GM12878 (cell line): ENCODE measurements at regions not wholly inside any gene's neighbourhood (a gene's known extent, or its start where the extent isn't known, plus 50 kb on each side); places are given as distances from the start of the nearest gene placed in this dataset.

Experiments
- ATAC-seq: fragments of 200-7000 bp; cut with Tn5 transposase; 3 replicates; pipeline ENCODE4 v1.9.1; 2020; ENCODE audit warnings: mild to moderate bottlenecking, moderate library complexity
- BruUV-seq: library from RNA; stranded (reverse); fragments of 400-500 nt; replicated peaks from 2 replicates; lab custom pipeline; 2021; lab: Mats Ljungman, UMichigan
- CTCF ChIA-PET: fragments of 300-600 bp; sonication (Branson Sonifier 250); formaldehyde crosslinking; extraction: SDS; loops from one replicate; lab custom pipeline; 2021; ENCODE audit warnings: inconsistent platforms; lab: Yijun Ruan, JAX
- POLR2A ChIA-PET: fragments of 350-600 bp; formaldehyde crosslinking; extraction: SDS; loops from one replicate; lab custom pipeline; 2021; ENCODE audit warnings: inconsistent platforms; lab: Charles Lee
- RAD21 ChIA-PET: fragments of 300-600 bp; sonication (Branson Sonifier 250); formaldehyde crosslinking; loops from one replicate; lab custom pipeline; 2023; ENCODE audit warnings: antibody characterized with exemption; ENCODE audit not compliant: unreplicated experiment; lab: Charles Lee
- SMC1A ChIA-PET: fragments of 300-600 bp; sonication (Branson Sonifier 250); formaldehyde crosslinking; loops from one replicate; lab custom pipeline; 2023; ENCODE audit not compliant: unreplicated experiment, uncharacterized antibody; lab: Charles Lee
- DNase-seq: peaks from one replicate; pipeline ENCODE4 v3.0.0-alpha.2; 2011; ENCODE audit warnings: low read depth, low spot score
- FAIRE-seq: peaks from 3 replicates; lab custom pipeline; 2011; peaks lifted over from hg19 to GRCh38; lab: Jason Lieb, UNC
- H2AFZ ChIP-seq: 2 replicates; pipeline ENCODE4 v1.6.0; 2011; ENCODE audit warnings: low read depth, low read length, control low read depth; ENCODE audit not compliant: control insufficient read depth
- H3K27ac ChIP-seq: 2 replicates; pipeline ENCODE4 v1.5.1; 2011; ENCODE audit warnings: control low read depth; ENCODE audit not compliant: control insufficient read depth, insufficient read depth
- H3K27me3 ChIP-seq, 2 experiments: replicated peaks in 1 of 2; 2 replicates each; pipeline versions ENCODE4 v1.6.0 to v1.6.1; 2011; ENCODE audit warnings: low read length in 1 of 2; ENCODE audit not compliant: control insufficient read depth in 2 of 2, insufficient read depth in 2 of 2
- H3K36me3 ChIP-seq, 2 experiments: 2 replicates each; pipeline ENCODE4 v1.5.1; 2011; ENCODE audit warnings: low read length in 1 of 2; ENCODE audit not compliant: control insufficient read depth in 2 of 2, insufficient read depth in 2 of 2
- H3K4me1 ChIP-seq: 2 replicates; pipeline ENCODE4 v1.6.1; 2011; ENCODE audit warnings: mild to moderate bottlenecking, low read length, moderate library complexity, mixed read lengths; ENCODE audit not compliant: control insufficient read depth, insufficient read depth
- H3K4me2 ChIP-seq: 2 replicates; pipeline ENCODE4 v1.6.0; 2011; ENCODE audit warnings: control low read depth; ENCODE audit not compliant: control insufficient read depth, insufficient read depth
- H3K4me3 ChIP-seq: fragments of 200-600 bp; sonication (generic); 2 replicates; pipeline ENCODE4 v1.5.1; 2016
- H3K79me2 ChIP-seq: 2 replicates; pipeline ENCODE4 v1.6.0; 2011; ENCODE audit warnings: low read length; ENCODE audit not compliant: control insufficient read depth, insufficient read depth
- H3K9ac ChIP-seq: 2 replicates; pipeline ENCODE4 v1.8.0; 2011; ENCODE audit warnings: low read length, control low read depth, mixed read lengths; ENCODE audit not compliant: control insufficient read depth, insufficient read depth
- H3K9me3 ChIP-seq: replicated peaks from 3 replicates; pipeline ENCODE4 v1.5.1; 2011; ENCODE audit warnings: mild to moderate bottlenecking, low read length; ENCODE audit not compliant: control insufficient read depth, insufficient read depth
- H4K20me1 ChIP-seq: 2 replicates; pipeline ENCODE4 v1.6.0; 2011; ENCODE audit not compliant: control insufficient read depth, insufficient read depth
- GABPA ChIP-seq: IDR thresholded peaks from 2 replicates; pipeline ENCODE4 v1.6.1; 2014; ENCODE audit warnings: antibody characterized with exemption, low read depth, mild to moderate bottlenecking, inconsistent platforms
- IRF4 ChIP-seq: IDR thresholded peaks from 2 replicates; pipeline ENCODE4 v1.6.1; 2011; ENCODE audit warnings: low read depth, low read length
- KAT2A ChIP-seq: conservative IDR thresholded peaks from 2 replicates; pipeline ENCODE4 v1.6.1; 2011; ENCODE audit warnings: low read depth, low read length; ENCODE audit not compliant: control insufficient read depth
- MYB ChIP-seq: fragments of 150-350 bp; IDR thresholded peaks from 2 replicates; pipeline ENCODE4 v1.6.1; 2014; ENCODE audit warnings: mild to moderate bottlenecking, low read depth, low read length, borderline replicate concordance
- NFIC ChIP-seq: IDR thresholded peaks from 2 replicates; pipeline ENCODE4 v1.6.1; 2012; ENCODE audit warnings: low read depth, mild to moderate bottlenecking, inconsistent platforms, low read length, moderate library complexity
- NFYB ChIP-seq: IDR thresholded peaks from 2 replicates; pipeline ENCODE4 v1.6.1; 2011; ENCODE audit warnings: low read depth, mild to moderate bottlenecking, low read length, improper control_type of control experiment, moderate library complexity; ENCODE audit not compliant: insufficient read depth
- NR2C1 ChIP-seq: fragments of 450-650 bp; IDR thresholded peaks from 2 replicates; pipeline ENCODE4 v1.6.1; 2017; ENCODE audit warnings: antibody characterized with exemption, mild to moderate bottlenecking, moderate library complexity
- NR2C2 ChIP-seq: IDR thresholded peaks from 2 replicates; pipeline ENCODE4 v1.6.1; 2011; ENCODE audit warnings: borderline replicate concordance, low read depth; ENCODE audit not compliant: control insufficient read depth, insufficient read length
- SPI1 ChIP-seq: IDR thresholded peaks from 2 replicates; pipeline ENCODE4 v1.6.1; 2011; ENCODE audit warnings: low read depth, mild to moderate bottlenecking, low read length, moderate library complexity, borderline replicate concordance; ENCODE audit not compliant: insufficient read depth
- SREBF1 ChIP-seq: IDR thresholded peaks from 2 replicates; pipeline ENCODE4 v1.6.1; 2012; ENCODE audit warnings: mild to moderate bottlenecking, low read length
- SREBF2 ChIP-seq: IDR thresholded peaks from 2 replicates; pipeline ENCODE4 v1.6.1; 2012; ENCODE audit warnings: mild to moderate bottlenecking, low read length
- SUPT20H ChIP-seq: IDR thresholded peaks from 2 replicates; pipeline ENCODE4 v1.6.1; 2011; ENCODE audit warnings: low read depth, mild to moderate bottlenecking, low read length, moderate library complexity, borderline replicate concordance; ENCODE audit not compliant: control insufficient read depth
- WRNIP1 ChIP-seq: IDR thresholded peaks from 2 replicates; pipeline ENCODE4 v1.6.1; 2011; ENCODE audit warnings: low read depth, low read length, improper control_type of control experiment, borderline replicate concordance
- WGBS: methylation state at CpG from one replicate; pipeline ENCODE4 v1.1.6; 2016; ENCODE audit warnings: low lambda C conversion rate; ENCODE audit not compliant: insufficient replicate concordance, insufficient coverage; ENCODE audit errors: missing lambda C conversion rate; 5-methylcytosine and 5-hydroxymethylcytosine counted together
- in situ Hi-C: fragments of 300-500 bp; cut with MboI; formaldehyde crosslinking; loops from 9 replicates; pipeline ENCODE4 v1.14.3; 2018; ENCODE audit warnings: mixed read lengths
- intact Hi-C: fragments of 100-400 bp; cut with micrococcal nuclease; formaldehyde crosslinking; loops from one replicate; pipeline ENCODE4 v1.14.2; 2022; ENCODE audit not compliant: unreplicated experiment
- TF ChIP-seq, protein P1 (sequence below): IDR thresholded peaks from 2 replicates; pipeline ENCODE4 v1.6.1; 2011; ENCODE audit warnings: mild to moderate bottlenecking, low read depth, low read length, moderate library complexity; ENCODE audit not compliant: insufficient replicate concordance
- TF ChIP-seq, protein P2 (sequence below): IDR thresholded peaks from 2 replicates; pipeline ENCODE4 v1.6.1; 2012; ENCODE audit warnings: improper control_type of control experiment, low read depth, low read length; ENCODE audit not compliant: insufficient replicate concordance

DNA sequence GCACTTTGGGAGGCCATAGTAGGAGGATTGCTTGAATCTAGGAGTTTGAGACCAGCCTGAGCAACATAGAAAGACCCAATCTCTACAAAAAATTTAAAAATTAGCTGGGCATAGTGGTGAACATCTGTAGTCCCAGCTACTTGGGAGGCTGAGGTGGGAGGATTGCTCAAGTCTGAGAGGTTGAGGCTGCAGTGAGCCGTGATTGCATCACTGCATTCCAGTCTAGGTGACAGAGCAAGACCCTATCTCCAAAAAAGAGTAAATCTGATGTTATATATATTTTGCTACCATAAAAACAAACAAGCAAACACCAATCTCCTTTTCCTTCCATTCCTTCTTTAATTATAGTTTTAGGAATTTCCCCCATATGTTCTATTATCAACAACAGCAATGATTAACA, 74.2 kb upstream of the RNU6-1 start (continued):
- TF ChIP-seq MYB (no peak), SREBF2 (no peak), NR2C2 (no peak), NFIC (no peak), WRNIP1 (no peak), IRF4 (no peak), SPI1 (no peak)
- TF ChIP-seq, protein P1, sequence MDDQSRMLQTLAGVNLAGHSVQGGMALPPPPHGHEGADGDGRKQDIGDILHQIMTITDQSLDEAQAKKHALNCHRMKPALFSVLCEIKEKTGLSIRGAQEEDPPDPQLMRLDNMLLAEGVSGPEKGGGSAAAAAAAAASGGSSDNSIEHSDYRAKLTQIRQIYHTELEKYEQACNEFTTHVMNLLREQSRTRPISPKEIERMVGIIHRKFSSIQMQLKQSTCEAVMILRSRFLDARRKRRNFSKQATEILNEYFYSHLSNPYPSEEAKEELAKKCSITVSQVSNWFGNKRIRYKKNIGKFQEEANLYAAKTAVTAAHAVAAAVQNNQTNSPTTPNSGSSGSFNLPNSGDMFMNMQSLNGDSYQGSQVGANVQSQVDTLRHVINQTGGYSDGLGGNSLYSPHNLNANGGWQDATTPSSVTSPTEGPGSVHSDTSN, result no peak

DNA sequence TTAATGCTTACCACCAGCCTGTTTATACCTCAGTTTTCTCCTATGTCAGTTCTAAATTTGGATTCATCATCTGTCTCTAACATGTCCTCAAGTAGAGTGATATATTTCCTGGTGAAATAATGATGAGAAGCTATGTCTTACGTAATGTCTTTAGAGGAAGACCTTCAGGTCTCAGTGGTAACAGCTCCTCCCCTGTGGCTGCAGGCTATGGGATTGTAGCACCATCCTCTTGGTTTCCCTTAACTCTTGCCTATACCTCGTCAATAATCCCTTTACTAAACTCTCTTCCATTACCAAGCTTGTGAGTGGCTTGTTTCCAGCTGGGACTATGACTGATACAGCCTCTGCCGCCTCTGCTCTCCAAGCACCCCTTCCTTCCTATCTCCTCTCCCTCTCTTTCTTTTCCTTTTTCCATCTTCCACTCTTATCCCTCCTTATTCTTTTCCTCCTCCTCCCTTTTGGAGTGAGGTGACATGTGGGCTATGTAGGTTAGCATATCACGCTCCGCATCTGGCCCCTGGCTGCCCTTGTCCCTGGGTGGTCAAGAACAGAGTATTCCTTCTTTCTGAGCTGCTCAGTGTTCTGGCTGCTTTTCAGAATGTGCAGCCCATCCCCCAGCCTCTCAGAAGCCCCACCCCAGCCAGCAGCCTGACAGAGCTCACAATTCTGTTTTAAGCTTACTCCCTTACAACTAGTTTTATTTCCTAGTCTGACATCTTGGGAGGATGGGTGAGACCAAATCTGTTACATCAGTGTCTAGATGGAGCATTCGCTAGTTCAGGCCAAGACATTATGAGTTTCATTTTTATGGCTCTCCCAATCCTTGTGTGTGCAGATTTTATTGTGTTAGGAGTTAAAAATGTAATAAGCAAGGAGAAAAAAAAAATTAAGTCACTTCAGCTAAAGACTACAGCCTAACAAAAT, 75.0 kb upstream of the RNU6-1 start:
- Histone ChIP-seq H3K79me2 (no peaks in the 10 kb centered on the region), H3K36me3 (no peaks in the 10 kb centered on the region; a peak in 1 of 4 replicates), H3K4me1 (peaks cover 6% of the 10 kb centered on the region), H3K27ac (no peak overlapping the region), H3K9me3 (peaks cover 22% of the 10 kb centered on the region), H3K4me3 (no peak overlapping the region), H2AFZ (no peak overlapping the region), H4K20me1 (no peaks in the 10 kb centered on the region), H3K4me2 (no peak overlapping the region), H3K27me3 (no peaks in the 10 kb centered on the region), H3K9ac (no peak overlapping the region)
- FAIRE-seq (no peak), ATAC-seq (no peak), DNase-seq (no peak)
- ChIA-PET SMC1A (interaction anchor here (0.7 to 1.2 kb wide), 3 partner anchors 10 to 58 kb away, joined by 3 to 4 read pairs (median 3); no protein-coding TSS in a partner anchor), CTCF (interaction anchor here (0.8 to 1.5 kb wide), 3 partner anchors 9 to 52 kb away, joined by 3 to 4 read pairs (median 3); no protein-coding TSS in a partner anchor), RAD21 (interaction anchor here (0.9 to 1.2 kb wide), 2 partner anchors 13 to 23 kb away, joined by 3 to 4 read pairs; no protein-coding TSS in a partner anchor), POLR2A (no interaction called here)
- intact Hi-C loops, result no loop called here
- TF ChIP-seq NFYB, result no peak
- TF ChIP-seq SUPT20H, result no peak
- TF ChIP-seq GABPA, result no peak
- TF ChIP-seq, protein P2, sequence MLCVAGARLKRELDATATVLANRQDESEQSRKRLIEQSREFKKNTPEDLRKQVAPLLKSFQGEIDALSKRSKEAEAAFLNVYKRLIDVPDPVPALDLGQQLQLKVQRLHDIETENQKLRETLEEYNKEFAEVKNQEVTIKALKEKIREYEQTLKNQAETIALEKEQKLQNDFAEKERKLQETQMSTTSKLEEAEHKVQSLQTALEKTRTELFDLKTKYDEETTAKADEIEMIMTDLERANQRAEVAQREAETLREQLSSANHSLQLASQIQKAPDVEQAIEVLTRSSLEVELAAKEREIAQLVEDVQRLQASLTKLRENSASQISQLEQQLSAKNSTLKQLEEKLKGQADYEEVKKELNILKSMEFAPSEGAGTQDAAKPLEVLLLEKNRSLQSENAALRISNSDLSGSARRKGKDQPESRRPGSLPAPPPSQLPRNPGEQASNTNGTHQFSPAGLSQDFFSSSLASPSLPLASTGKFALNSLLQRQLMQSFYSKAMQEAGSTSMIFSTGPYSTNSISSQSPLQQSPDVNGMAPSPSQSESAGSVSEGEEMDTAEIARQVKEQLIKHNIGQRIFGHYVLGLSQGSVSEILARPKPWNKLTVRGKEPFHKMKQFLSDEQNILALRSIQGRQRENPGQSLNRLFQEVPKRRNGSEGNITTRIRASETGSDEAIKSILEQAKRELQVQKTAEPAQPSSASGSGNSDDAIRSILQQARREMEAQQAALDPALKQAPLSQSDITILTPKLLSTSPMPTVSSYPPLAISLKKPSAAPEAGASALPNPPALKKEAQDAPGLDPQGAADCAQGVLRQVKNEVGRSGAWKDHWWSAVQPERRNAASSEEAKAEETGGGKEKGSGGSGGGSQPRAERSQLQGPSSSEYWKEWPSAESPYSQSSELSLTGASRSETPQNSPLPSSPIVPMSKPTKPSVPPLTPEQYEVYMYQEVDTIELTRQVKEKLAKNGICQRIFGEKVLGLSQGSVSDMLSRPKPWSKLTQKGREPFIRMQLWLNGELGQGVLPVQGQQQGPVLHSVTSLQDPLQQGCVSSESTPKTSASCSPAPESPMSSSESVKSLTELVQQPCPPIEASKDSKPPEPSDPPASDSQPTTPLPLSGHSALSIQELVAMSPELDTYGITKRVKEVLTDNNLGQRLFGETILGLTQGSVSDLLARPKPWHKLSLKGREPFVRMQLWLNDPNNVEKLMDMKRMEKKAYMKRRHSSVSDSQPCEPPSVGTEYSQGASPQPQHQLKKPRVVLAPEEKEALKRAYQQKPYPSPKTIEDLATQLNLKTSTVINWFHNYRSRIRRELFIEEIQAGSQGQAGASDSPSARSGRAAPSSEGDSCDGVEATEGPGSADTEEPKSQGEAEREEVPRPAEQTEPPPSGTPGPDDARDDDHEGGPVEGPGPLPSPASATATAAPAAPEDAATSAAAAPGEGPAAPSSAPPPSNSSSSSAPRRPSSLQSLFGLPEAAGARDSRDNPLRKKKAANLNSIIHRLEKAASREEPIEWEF, result no peak
- TF ChIP-seq NR2C1, result no peak
- TF ChIP-seq KAT2A, result no peak
- no peak for TF ChIP-seq SREBF1
- in situ Hi-C loops, result no loop called here
- 86% methylated on average over 6 of the region's 6 CpGs for WGBS
- BruUV-seq, result no TSS peak
